Endothelial cell of umbilical vein (primary cell): ENCODE measurements at regions not wholly inside any gene's neighbourhood (a gene's known extent, or its start where the extent isn't known, plus 50 kb on each side); places are given as distances from the start of the nearest gene placed in this dataset.

Source experiments
- BruUV-seq: library from RNA; stranded (reverse); fragments of 400-500 nt; replicated peaks from 2 replicates; lab custom pipeline; 2021; lab: Mats Ljungman, UMichigan
- CTCF ChIA-PET: fragments of 300-600, 350-600 bp; sonication (Branson Sonifier 250); formaldehyde crosslinking; loops from one replicate; lab custom pipeline; 2021; ENCODE audit warnings: antibody characterized with exemption, inconsistent platforms; lab: Charles Lee
- POLR2A ChIA-PET: fragments of 300-600, 350-600 bp; sonication (Branson Sonifier 250); formaldehyde crosslinking; loops from one replicate; lab custom pipeline; 2021; ENCODE audit warnings: antibody characterized with exemption, inconsistent platforms; lab: Charles Lee
- DNase-seq: peaks from one replicate; pipeline ENCODE4 v3.0.0-alpha.2; 2011; ENCODE audit warnings: low read depth, low spot score
- FAIRE-seq: peaks from 2 replicates; lab custom pipeline; 2011; peaks lifted over from hg19 to GRCh38; lab: Jason Lieb, UNC
- H2AFZ ChIP-seq: 2 replicates; pipeline ENCODE4 v1.6.0; 2012; ENCODE audit warnings: low read depth, low read length, control low read depth, inconsistent platforms
- H3K27ac ChIP-seq: 2 replicates; pipeline ENCODE4 v1.5.1; 2011; ENCODE audit warnings: low read depth, mild to moderate bottlenecking, control low read depth, low read length, moderate library complexity; ENCODE audit not compliant: insufficient read depth
- H3K27me3 ChIP-seq, 2 experiments: 2 replicates each; pipeline versions ENCODE4 v1.6.0 to v1.6.1; 2011; ENCODE audit warnings: low read length in 2 of 2, mixed read lengths in 1 of 2; ENCODE audit not compliant: control insufficient read depth in 2 of 2, insufficient read depth in 2 of 2
- H3K36me3 ChIP-seq, 2 experiments: 2 replicates in 1 of 2; 3 replicates in 1 of 2; pipeline ENCODE4 v1.5.1; 2011; ENCODE audit warnings: low read length in 2 of 2, mild to moderate bottlenecking in 1 of 2, moderate library complexity in 1 of 2; ENCODE audit not compliant: control insufficient read depth in 2 of 2, insufficient read depth in 2 of 2; ENCODE audit errors: extremely low read depth in 1 of 2
- H3K4me1 ChIP-seq: 3 replicates; pipeline ENCODE4 v1.5.1; 2011; ENCODE audit warnings: mild to moderate bottlenecking, low read length; ENCODE audit not compliant: control insufficient read depth, insufficient read depth; ENCODE audit errors: extremely low read depth
- H3K4me2 ChIP-seq: 2 replicates; pipeline ENCODE4 v1.6.1; 2011; ENCODE audit warnings: low read length, control low read depth, mixed read lengths; ENCODE audit not compliant: insufficient read depth
- H3K4me3 ChIP-seq, 3 experiments: fragments of 200-600 bp in 1 of 3; sonication (generic), shearing (Covaris generic) in 1 of 3; replicated peaks in 1 of 3; 2 replicates each; pipeline ENCODE4 v1.5.1; 2011 to 2016; ENCODE audit warnings: control low read depth in 3 of 3, low read length in 3 of 3, mild to moderate bottlenecking in 2 of 3, inconsistent platforms in 1 of 3, low read depth in 1 of 3, moderate library complexity in 1 of 3; ENCODE audit not compliant: insufficient read depth in 1 of 3
- H3K79me2 ChIP-seq: 2 replicates; pipeline ENCODE4 v1.6.0; 2012; ENCODE audit warnings: low read length, inconsistent platforms; ENCODE audit not compliant: control insufficient read depth, insufficient read depth
- H3K9ac ChIP-seq: replicated peaks from 2 replicates; pipeline ENCODE3; 2011; ENCODE audit warnings: low read length, control low read depth; ENCODE audit not compliant: insufficient read depth; ENCODE audit errors: extremely low read depth
- H3K9me1 ChIP-seq: replicated peaks from 3 replicates; pipeline ENCODE4 v1.6.0; 2011; ENCODE audit warnings: mild to moderate bottlenecking, low read length; ENCODE audit not compliant: control insufficient read depth, insufficient read depth; ENCODE audit errors: extremely low read depth
- H3K9me3 ChIP-seq: replicated peaks from 2 replicates; pipeline ENCODE4 v1.5.1; 2012; ENCODE audit warnings: low read length, inconsistent platforms; ENCODE audit not compliant: control insufficient read depth, insufficient read depth
- H4K20me1 ChIP-seq: replicated peaks from 2 replicates; pipeline ENCODE3; 2011; ENCODE audit warnings: mild to moderate bottlenecking, low read length; ENCODE audit not compliant: control insufficient read depth, insufficient read depth; ENCODE audit errors: extremely low read depth
- EZH2 ChIP-seq: IDR thresholded peaks from 2 replicates; pipeline ENCODE4 v1.6.1; 2012; ENCODE audit warnings: borderline replicate concordance, low read depth, mild to moderate bottlenecking, moderate library complexity, low read length, inconsistent platforms; ENCODE audit not compliant: severe bottlenecking
- FOS ChIP-seq: IDR thresholded peaks from 2 replicates; pipeline ENCODE4 v1.6.1; 2011; ENCODE audit warnings: mild to moderate bottlenecking, low read length, moderate library complexity, borderline replicate concordance; ENCODE audit not compliant: insufficient read depth
- GATA2 ChIP-seq: IDR thresholded peaks from 2 replicates; pipeline ENCODE4 v1.7.0; 2011; ENCODE audit warnings: low read depth, mild to moderate bottlenecking, moderate library complexity, mixed read lengths, low read length; ENCODE audit not compliant: insufficient read length, insufficient read depth
- JUN ChIP-seq: IDR thresholded peaks from 2 replicates; pipeline ENCODE4 v1.6.1; 2011; ENCODE audit warnings: borderline replicate concordance, low read depth; ENCODE audit not compliant: insufficient read length, insufficient read depth
- MYC ChIP-seq: IDR thresholded peaks from one replicate; pipeline ENCODE4 v1.6.1; 2011; ENCODE audit warnings: mild to moderate bottlenecking, low read depth, low read length
- POLR2A ChIP-seq: IDR thresholded peaks from 2 replicates; pipeline ENCODE4 v1.6.1; 2012; ENCODE audit warnings: low read depth, mild to moderate bottlenecking, control low read depth, low read length
- POLR2AphosphoS5 ChIP-seq: IDR thresholded peaks from 2 replicates; pipeline ENCODE4 v1.6.1; 2012; ENCODE audit warnings: low read depth, mild to moderate bottlenecking, control low read depth, low read length, moderate library complexity; ENCODE audit not compliant: insufficient read depth
- dilution Hi-C: fragments of 300-500 bp; cut with MboI; formaldehyde crosslinking; loops from one replicate; pipeline ENCODE4 v1.15.0; 2019; ENCODE audit warnings: low sequenced_read_pairs; ENCODE audit not compliant: extremely low pct_ligation_motif_present
- intact Hi-C: fragments of 100-400 bp; cut with micrococcal nuclease; formaldehyde crosslinking; loops from one replicate; pipeline ENCODE4 v1.10.0; 2022
- TF ChIP-seq, protein P1 (sequence below): IDR thresholded peaks from 2 replicates; pipeline ENCODE4 v1.6.1; 2011; ENCODE audit not compliant: insufficient read depth, insufficient read length
- TF ChIP-seq, protein P2 (sequence below), 2 donors: IDR thresholded peaks; 1 replicate in 1 of 2; 2 replicates in 1 of 2; pipeline ENCODE4 v1.5.1; 2011; ENCODE audit warnings: low read length in 2 of 2, mild to moderate bottlenecking in 2 of 2, moderate library complexity in 2 of 2, control low read depth in 1 of 2, inconsistent platforms in 1 of 2, low read depth in 1 of 2; ENCODE audit not compliant: insufficient read depth in 1 of 2; ENCODE audit errors: extremely low read depth in 1 of 2

DNA sequence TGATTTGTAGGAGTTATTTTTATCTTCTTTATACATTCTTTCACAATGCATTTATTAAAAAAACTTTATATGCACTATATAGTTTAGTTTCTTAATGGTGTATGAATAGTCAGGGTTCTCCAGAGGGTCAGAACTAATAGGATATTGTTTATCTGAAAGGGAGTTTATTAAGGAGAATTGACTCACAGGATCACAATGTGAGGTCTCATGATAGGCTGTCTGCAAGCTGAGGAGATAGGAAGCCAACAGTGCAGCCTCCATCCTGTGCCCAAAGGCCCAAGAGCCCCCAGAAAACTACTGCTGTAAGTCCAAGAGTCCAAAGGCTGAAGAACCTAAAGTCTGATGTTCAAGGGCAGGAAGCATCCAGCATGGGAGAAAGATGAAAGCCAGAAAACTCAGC is 192.8 kb upstream of the AHR start:
- BruUV-seq, result no TSS peak

DNA sequence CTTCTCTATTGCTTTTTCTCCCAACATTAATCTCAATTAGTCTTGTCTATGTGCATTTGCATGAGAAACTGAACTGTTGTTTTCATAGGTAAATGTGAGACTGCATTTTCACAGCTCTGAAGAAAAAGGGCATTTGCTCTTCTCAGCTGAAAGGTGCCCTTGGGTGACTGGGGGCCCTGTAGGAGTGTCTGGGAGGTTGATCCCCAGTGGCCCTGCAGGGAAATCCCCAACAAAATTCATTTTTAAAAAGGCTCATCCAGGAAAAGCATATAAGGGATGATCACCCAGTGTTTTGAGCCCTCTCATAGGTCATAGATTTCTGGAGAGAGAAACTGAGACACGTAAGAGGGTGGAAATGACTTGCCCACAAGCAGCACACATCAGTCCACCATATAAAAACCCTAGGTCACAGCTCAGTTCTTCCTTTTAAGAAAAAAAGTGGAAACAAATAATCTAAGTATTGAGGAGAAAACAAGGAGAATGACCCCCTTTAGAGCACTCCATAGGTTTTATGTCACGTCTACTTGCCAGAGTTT is 190.3 kb upstream of the AHR start:
- DNase-seq, result no peak
- Histone ChIP-seq H3K79me2 (no peaks in the 10 kb centered on the region), H3K4me2 (no peak overlapping the region), H3K36me3 (no peaks in the 10 kb centered on the region), H3K4me1 (no peaks in the 10 kb centered on the region), H3K9ac (no peak overlapping the region), H4K20me1 (no peaks in the 10 kb centered on the region), H3K9me3 (no peaks in the 10 kb centered on the region), H3K27me3 (no peaks in the 10 kb centered on the region), H3K9me1 (no peaks in the 10 kb centered on the region), H3K4me3 (no peak overlapping the region), H2AFZ (no peak overlapping the region), H3K27ac (no peak overlapping the region)
- ChIA-PET CTCF (interaction anchor here (0.9 to 1.2 kb wide), 3 partner anchors 9 to 539 kb away, joined by 3 read pairs; no protein-coding TSS in a partner anchor), POLR2A (no interaction called here)
- dilution Hi-C loops, result no loop called here
- no TSS peak for BruUV-seq
- intact Hi-C loops, result no loop called here
- FAIRE-seq, result no peak
- TF ChIP-seq GATA2 (no peak), JUN (no peak), MYC (no peak), FOS (no peak), EZH2 (no peak), POLR2A (no peak), POLR2AphosphoS5 (no peak)
- TF ChIP-seq, protein P1, sequence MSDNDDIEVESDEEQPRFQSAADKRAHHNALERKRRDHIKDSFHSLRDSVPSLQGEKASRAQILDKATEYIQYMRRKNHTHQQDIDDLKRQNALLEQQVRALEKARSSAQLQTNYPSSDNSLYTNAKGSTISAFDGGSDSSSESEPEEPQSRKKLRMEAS, result no peak
- TF ChIP-seq, protein P2, sequence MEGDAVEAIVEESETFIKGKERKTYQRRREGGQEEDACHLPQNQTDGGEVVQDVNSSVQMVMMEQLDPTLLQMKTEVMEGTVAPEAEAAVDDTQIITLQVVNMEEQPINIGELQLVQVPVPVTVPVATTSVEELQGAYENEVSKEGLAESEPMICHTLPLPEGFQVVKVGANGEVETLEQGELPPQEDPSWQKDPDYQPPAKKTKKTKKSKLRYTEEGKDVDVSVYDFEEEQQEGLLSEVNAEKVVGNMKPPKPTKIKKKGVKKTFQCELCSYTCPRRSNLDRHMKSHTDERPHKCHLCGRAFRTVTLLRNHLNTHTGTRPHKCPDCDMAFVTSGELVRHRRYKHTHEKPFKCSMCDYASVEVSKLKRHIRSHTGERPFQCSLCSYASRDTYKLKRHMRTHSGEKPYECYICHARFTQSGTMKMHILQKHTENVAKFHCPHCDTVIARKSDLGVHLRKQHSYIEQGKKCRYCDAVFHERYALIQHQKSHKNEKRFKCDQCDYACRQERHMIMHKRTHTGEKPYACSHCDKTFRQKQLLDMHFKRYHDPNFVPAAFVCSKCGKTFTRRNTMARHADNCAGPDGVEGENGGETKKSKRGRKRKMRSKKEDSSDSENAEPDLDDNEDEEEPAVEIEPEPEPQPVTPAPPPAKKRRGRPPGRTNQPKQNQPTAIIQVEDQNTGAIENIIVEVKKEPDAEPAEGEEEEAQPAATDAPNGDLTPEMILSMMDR (IDR thresholded peaks at IDR 0.05; ENCODE audit: extremely low read depth in 1 of 2, insufficient read depth in 1 of 2, low read depth in 1 of 2, low read length in 2 of 2), result no peak

More for the DNA sequence above, 192.8 kb upstream of the AHR start:
- Histone ChIP-seq H3K9me3 (no peaks in the 10 kb centered on the region), H3K4me2 (no peak overlapping the region), H3K4me1 (no peaks in the 10 kb centered on the region), H3K27ac (no peak overlapping the region), H4K20me1 (no peaks in the 10 kb centered on the region), H3K9ac (no peak overlapping the region), H3K27me3 (no peaks in the 10 kb centered on the region), H3K4me3 (no peak overlapping the region), H2AFZ (no peak overlapping the region), H3K79me2 (no peaks in the 10 kb centered on the region), H3K9me1 (no peaks in the 10 kb centered on the region), H3K36me3 (no peaks in the 10 kb centered on the region)
- dilution Hi-C loops (no loop called here), intact Hi-C loops (no loop called here)
- CTCF ChIA-PET, result interaction anchor here (1.3 to 1.6 kb wide), 2 partner anchors 97 to 123 kb away, joined by 3 to 4 read pairs; no protein-coding TSS in a partner anchor
- FAIRE-seq (no peak), DNase-seq (peak; percentile 12)
- POLR2A ChIA-PET, result no interaction called here
- no peak for TF ChIP-seq GATA2
- no peak for TF ChIP-seq POLR2A
- TF ChIP-seq, protein P1, result no peak
